HG03060 (cell line): ENCODE measurements at regions not wholly inside any gene's neighbourhood (a gene's known extent, or its start where the extent isn't known, plus 50 kb on each side); places are given as distances from the start of the nearest gene placed in this dataset.
A peak's percentile ranks its signal among the peaks of the same experiment; 100 is the strongest.
"Not testable (repeated sequence)": the region's sequence is repeated elsewhere in the genome, so short reads cannot be mapped to it uniquely, and the experiment has no call there.

ENCODE experiments used
- ATAC-seq: cut with Tn5 transposase; IDR thresholded peaks from one replicate; pipeline ENCODE4 v1.9.1; 2021; ENCODE audit warnings: low read depth, moderate number of reproducible peaks; ENCODE audit not compliant: unreplicated experiment

DNA sequence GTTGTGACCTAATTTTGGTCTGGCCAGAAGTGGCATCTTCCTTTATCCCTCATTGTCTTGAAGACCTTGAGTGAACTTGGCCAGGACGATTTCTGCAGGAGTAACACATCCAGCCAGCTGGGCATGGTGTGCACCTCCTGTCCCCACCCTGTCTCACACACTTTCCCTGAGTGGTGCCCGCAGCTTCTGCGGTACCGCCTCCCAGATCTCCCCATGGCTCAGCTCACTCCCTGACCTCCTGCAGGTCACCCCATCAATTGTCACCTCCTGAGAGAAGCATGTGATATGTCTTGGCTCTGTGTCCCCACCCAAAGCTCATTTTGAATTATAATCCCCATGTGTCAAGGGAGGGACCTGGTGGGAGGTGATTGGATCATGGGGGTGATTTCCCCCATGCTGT is 50.2 kb upstream of the TP53I11 start:
- no peak for ATAC-seq

DNA sequence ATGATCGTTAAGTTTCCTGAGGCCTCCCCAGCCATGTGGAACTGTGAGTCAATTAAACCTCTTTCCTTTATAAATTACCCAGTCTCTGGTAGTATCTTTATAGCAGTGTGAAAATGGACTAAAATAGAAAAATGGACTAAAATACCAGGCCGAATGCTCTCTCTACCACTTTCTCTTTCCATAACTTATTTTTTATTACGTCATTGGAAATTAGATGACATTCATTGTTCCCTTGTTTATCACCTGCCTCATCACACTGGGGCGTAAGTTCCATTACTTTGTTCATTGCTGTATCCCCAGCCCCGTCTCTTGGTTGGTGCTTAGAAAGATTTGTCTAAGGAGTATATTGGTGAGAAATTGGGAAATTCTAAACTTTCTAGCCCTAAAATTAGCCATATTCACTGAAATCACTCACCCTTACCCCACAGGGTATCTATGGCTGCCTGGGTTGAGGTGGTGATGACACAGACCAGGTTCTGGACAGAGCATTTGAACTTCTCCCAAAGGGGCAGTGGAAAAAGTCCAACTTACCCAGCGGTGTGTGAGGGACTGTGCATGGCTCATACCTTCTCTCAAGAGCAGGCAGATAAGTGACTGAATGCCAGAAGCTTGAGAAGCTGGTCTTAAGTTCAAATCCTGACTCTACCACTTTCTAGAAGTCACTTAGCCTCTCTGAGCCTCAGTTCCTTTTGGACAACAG is 50.9 kb upstream of the TP53I11 start:
- ATAC-seq = no peak

DNA sequence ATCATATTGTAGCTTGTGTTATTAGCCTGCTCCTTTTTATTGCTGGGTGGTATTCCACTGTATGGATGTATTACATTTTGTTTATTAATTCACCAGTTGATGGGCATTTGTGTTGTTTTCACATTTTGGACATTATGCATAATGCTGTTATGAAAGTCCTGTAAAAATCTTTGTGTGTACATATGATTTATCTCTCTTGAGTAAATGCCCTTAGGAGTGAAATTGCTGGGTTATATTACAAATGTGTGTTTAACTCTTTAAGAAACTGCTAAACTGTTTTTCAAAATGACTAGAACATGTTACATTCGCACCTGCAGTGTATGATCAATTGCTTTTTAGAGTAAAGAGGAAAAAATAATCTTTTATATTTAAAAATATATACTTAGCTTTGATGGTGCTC is 54.4 kb upstream of the TP53I11 start:
- ATAC-seq = no peak

- ATAC-seq = no peak
Observed at GRCh38 chr11:45007011-45007410, 56.3 kb upstream of the TP53I11 start.

DNA sequence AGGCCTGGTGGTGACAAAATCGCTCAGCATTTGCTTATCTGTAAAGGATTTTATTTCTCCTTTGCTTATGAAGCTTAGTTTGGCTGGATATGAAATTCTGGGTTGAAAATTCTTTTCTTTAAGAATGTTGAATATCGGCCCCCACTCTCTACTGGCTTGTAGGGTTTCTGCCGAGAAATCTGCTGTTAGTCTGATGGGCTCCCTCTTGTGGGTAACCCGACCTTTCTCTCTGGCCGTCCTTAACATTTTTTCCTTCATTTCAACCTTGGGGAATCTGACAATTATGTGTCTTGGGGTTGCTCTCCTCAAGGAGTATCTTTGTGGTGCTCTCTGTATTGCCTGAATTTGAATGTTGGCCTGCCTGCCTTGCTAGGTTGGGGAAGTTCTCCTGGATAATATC is 65.3 kb upstream of the TP53I11 start:
- ATAC-seq = not testable (repeated sequence)

DNA sequence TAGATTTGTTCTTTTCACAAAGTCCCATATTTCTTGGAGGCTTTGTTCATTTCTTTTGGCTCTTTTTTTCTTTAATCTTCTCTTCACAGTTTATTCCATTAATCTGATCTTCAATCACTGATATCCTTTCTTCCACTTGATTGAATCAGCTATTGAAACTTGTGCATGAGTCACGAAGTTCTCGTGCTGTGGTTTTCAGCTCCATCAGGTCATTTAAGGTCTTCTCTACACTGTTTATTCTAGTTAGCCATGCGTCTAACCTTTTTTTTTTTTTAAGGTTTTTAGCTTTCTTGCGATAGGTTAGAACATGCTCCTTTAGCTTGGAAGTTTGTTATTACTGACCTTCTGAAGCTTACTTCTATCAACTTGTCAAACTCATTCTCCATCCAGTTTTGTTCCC is 65.8 kb upstream of the TP53I11 start:
- not testable (repeated sequence) for ATAC-seq

- ATAC-seq = no peak
Observed at GRCh38 chr11:45017329-45017728, 66.6 kb upstream of the TP53I11 start.

- no peak for ATAC-seq
Observed at GRCh38 chr11:45021001-45021400, 70.3 kb upstream of the TP53I11 start.

DNA sequence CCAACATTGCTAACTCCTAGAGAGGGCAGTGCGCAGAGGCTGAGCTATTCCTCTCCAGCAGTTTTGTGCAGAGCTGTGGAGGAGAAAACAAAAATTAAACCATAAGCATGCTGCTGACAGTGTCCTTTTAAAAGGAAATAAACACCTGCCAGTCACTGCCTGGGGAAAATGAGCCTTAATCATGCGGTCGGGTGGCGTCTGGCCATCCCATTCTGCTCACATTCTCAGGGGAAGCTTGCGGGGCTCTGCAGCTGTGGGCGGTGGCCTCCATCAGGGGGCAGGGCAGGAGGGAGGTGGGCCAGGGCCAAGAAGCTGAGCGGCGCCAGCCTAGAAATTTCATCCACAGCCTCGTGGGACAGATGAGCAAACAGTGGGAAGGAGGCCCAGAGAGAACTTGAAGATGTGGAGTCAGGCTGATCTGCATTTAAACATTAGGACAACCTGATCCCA is 71.0 kb upstream of the TP53I11 start:
- ATAC-seq = no peak

DNA sequence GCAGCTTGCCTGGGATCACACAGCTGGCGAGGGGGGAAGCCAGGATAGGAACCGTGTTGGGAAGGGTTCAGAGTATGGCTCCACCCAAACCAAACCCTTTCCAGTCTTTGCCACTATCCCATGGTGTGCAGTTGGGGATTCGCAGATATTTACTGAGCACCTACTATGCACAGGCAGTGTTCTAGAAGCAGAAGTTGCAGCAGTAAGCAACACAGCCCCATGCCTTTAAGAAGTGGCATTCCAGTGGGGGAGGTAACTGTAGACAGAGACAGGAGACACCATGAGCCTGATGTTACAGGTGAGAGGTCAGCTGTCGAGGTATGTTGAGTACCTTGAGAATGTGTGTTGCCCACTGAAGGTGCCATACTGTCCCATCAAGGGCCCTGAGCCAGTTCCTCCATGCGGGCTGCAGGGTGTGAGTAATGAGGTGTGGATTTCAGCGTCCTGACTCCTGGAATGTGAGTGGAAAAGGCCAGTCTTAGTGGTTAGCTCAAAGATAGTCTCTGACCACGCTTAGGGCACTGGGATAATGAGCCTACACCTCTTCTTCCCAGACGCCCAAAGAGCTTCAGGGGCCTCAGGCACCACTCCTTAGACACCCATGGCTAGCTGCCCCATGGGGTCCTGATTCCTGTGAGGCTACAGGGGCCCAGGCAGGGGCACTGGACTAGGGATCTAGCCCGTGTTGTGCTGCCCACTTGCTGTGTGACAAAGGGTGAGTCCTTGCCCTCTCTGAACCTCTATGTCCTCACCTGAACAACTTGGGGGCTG is 71.8 kb upstream of the TP53I11 start:
- ATAC-seq = no peak

DNA sequence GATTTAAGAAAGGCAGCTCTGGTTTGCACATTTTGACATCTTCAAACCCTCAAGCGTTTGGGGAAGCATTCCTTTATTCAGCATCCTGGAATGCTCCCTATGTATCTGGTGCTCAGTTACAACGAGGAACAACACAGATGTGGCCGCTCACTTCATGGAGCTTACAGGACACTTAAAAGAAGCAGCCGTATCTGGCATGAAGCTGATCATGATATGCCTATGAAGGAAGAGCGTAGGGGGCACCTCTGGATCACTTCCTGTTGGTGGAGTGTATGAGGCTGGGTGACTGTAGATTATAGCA is 72.3 kb upstream of the TP53I11 start:
- no peak for ATAC-seq

GRCh38 chr11:45024316-45024715 is 73.6 kb upstream of the TP53I11 start:
- no peak for ATAC-seq

- ATAC-seq = no peak
Observed at GRCh38 chr11:45024846-45025588, 74.3 kb upstream of the TP53I11 start.

GRCh38 chr11:45025716-45026492 is 75.2 kb upstream of the TP53I11 start:
- no peak for ATAC-seq

DNA sequence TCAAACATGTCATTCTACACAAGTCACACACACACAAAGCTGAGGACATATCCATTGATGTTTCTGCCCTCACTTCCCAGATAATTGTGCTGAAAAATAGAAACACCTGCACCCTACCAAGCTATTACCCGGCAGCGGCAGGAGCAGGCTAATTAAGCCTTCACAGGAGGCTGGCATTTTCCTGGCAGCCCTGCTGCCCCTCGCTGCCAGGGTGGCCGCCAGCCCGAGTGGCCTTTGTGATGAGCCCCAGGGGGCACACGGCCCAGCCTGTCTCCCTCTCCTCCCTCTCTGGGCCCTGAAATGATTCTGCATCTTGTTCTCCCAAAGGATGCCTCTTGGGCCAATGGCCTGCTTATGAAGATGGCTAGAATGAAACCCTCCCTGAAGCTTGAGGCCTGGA is 76.2 kb upstream of the TP53I11 start:
- ATAC-seq = no peak

GRCh38 chr11:45027312-45027711 is 76.6 kb upstream of the TP53I11 start:
- ATAC-seq = no peak

DNA sequence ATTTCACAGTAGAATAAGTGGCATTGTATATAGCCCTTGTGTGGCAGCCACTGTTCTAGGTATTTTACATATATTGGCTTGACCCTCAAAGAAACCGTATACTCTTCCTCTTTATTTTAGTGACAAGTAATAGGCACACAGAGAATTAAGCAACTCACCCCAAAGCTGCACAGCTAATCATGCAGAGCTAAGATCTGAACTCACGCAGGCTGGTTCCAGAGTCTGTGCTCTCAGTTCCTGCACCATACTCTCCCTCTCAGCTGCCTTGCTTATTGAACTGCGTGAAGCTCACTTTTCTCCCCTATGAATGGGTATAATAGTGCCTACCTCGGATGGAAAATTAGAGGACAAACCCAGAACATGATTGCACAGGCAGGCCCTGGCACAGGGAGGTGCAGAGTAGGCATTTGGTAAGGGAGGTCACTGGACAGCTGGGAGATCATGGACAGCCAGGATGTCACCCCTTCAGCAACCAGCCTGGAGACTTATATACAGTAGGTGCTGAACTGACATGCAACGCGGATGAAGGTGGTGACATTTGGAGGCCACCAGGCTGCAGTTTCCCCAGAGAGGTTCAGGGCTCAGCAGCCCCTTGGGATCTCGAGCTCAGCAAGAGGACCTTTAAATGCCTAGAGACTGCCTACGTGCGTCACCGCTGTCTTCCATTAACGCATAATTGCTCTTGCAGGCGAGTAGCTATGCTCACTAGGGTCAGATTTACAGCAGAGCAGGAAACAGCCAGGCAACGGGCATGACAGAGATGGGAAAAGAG is 78.4 kb upstream of the TP53I11 start:
- no peak for ATAC-seq

- no peak for ATAC-seq
Observed at GRCh38 chr11:45030778-45031177, 80.1 kb upstream of the TP53I11 start.

GRCh38 chr11:45031912-45032519 is 81.3 kb upstream of the TP53I11 start:
- peak; percentile 86 for ATAC-seq

DNA sequence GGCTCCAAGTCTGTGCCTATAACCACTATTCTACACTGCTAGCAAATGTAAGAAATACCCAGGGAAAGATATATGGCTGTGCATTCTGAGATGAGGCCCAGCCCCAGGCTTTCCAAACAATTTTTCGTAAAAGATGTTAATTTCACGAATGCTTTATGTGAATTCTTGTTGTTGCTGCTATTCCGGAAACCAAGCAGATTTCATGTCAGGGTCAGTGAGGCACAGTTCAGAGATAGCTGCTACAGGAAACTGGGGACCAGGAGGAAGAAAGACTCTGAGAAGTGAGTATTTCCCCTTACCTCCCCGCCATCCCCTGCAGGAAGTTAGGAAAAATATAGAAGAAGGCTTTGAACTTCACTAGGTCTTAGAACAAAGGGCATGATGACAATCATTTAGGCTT is 84.7 kb upstream of the TP53I11 start:
- no peak for ATAC-seq
